Muscle of back (tissue), 3 donors: ENCODE measurements at regions not wholly inside any gene's neighbourhood (a gene's known extent, or its start where the extent isn't known, plus 50 kb on each side); places are given as distances from the start of the nearest gene placed in this dataset.
"Not testable (repeated sequence)": the region's sequence is repeated elsewhere in the genome, so short reads cannot be mapped to it uniquely, and the experiment has no call there.

Experiments used
- DNase-seq, 3 donors: peaks; one replicate each; pipeline versions ENCODE4 v3.0.0 to v3.0.0-alpha.2; 2013

DNA sequence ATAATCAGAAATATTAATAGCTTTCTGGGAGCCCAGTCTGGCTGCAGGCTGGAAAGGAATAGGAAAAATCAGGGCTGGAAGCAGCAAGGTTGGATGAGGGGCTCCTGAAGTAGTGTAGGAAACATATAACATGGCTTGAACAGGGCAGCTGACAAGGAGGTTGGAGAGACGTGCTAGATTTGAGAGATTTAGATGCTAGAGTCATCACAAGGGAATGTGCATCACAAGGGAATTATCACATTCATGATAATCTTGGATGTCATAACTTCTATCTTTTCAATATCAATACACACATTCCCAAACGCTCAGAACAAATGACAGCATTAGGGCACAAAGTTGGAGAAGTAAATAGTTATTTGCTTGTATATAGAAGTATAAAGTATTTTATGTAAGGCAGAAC, 120.9 kb upstream of the EGFR start:
- no peak for DNase-seq

- DNase-seq, result no peak
Measured at GRCh38 chr7:54898659-54899340, 120.0 kb upstream of the EGFR start.

DNA sequence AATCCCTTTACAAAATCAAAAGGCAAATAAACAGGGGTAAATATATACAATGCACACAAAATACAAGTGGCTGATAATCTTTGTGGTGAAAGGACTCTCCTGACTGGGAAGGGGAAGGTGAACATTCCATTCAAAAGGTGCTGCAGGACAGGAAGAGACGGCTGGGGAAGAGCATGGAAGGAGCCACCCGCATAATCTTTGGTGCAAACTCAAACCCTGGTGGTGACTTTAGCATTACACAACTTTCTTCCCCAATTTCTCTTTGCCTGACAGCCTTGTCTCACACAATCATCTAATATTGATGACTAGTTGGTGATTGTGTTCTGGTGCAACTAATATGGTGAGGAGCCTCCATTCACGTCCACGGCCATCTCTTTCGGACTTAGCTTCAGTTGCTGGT, 117.0 kb upstream of the EGFR start:
- no peak for DNase-seq

DNA sequence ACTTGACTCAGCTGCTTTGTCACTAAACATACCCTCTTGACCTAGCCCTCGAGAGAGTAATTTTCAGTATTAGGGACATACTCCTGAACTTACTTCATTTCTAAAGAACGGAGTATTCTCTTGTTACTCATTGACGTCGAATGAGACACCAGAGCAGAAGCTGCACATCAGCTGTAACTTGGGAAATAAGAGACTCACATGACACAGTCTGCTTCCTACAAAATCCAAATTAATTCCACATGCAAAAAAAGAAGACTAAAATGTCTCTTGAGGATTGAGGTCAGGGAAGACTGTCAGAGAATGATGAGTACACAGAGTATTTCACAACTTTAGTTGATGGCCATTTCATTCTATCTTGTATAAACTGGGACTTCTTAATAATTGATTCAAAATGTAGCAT, 114.7 kb upstream of the EGFR start:
- DNase-seq, result peak; percentile 25 to 95 (median 61)

DNA sequence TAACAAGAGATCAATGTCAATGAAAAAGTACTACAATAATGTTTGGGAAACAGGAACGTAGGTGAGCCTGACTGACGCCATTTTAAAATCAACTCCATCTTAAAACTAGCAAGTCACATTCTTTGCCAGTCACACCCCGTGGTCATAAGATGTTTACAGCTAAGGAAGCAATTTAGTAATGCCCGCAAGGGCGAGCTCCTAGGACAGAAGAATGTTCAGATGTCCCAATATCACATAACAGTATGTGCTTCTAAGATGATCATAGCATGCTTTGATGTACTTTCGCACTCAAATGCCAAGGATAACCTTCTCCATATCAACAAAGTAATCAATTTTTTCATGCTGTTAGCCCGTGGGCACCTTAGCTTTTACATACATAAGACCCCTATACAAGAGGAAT, 113.8 kb upstream of the EGFR start:
- no peak for DNase-seq

DNA sequence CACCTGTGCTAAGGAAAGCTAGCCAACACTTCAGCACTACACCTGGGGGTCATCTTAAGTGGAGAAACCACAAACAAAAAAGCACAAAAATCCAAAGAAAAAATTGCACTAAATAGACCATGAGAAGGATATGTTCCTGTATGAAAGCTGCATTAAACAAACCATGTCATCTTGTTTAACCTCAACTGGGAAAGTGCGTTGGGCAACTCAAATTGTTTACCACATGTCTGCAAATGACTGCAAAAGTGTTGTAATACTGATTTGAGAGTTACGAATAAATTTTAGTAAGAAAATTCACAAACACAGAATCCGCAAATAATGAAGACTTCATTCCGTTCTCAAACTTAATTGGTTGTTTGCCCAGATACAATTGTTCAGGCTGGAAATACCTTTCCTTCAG, 111.9 kb upstream of the EGFR start:
- DNase-seq, result no peak

- no peak for DNase-seq
Measured at GRCh38 chr7:54907981-54908380, 110.8 kb upstream of the EGFR start.

- DNase-seq, result no peak
Measured at GRCh38 chr7:54908760-54909438, 109.9 kb upstream of the EGFR start.

GRCh38 chr7:54915870-54916598, 102.8 kb upstream of the EGFR start:
- DNase-seq, result no peak

- DNase-seq, result no peak
Measured at GRCh38 chr7:54917613-54918391, 101.0 kb upstream of the EGFR start.

DNA sequence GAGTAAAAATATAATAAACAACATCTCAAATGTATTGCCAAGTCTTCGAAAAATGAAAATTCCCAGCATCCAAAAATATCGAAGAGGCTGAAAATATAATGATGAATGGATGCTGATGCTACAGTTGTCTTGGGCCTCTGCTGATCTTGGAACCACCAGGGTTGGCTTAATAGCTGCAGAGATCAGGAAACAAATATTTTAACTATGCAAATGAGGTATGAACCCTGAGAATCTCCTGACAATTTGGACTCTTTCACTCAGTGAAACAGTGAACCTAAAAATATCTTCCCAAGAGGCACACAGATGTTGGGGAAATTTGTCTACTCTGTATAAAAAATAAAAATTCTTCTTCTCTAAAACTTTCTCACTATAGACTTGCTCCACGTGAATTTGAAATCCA, 97.7 kb upstream of the EGFR start:
- DNase-seq, result no peak

DNA sequence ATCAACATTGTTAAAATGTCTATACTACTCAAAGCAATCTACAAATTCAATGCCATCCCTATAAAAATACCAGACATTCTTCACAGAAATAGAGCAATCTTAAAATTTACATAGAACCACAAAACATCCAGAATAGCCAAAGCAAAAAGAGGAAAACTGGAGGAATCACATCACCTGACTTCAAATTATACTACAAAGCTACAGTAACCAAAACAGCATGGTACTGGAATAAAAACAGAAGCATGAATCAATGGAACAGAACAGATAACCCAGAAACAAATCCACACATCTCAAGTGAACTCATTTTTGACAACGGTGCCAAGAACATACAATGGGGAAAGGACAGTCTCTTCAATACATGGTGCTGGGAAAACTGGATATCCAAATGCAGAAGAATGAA, 87.3 kb upstream of the EGFR start:
- DNase-seq, result no peak

DNA sequence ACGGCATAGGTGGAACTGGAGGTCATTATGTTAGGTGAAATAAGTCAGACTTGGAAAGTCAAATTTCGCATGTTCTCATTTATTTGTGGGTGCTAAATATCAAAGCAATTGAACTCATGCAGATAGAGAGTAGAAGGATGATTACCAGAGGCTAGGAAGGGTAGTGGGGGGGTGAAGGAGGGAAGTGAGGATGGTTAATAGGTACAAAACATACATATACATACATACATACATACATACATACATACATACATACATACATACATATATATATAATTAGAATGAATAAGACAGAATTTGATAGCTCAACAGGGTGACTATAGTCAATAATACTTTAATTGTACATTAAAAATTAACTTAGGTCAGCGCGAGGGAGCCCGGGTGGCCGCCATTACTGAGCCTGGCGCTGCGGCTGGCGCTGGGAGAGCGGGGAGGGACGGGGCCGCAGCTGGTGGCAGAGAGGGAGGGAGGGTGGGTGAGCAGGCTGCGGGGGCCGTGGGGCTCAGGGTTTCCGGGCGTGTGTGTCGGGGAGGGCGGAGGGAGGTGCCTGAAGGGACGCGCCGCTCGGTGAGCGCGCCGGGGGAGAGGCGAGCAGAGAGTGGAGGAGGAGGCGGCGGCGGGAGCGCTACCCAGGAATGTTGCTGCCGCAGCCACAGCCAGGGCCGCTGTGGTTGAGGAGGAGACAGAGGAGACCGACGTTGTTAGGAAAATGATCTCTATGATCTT, 85.8 kb upstream of the EGFR start:
- peak; percentile 52 to 79 (median 54) for DNase-seq

GRCh38 chr7:54933643-54934042, 85.2 kb upstream of the EGFR start:
- no peak for DNase-seq

DNA sequence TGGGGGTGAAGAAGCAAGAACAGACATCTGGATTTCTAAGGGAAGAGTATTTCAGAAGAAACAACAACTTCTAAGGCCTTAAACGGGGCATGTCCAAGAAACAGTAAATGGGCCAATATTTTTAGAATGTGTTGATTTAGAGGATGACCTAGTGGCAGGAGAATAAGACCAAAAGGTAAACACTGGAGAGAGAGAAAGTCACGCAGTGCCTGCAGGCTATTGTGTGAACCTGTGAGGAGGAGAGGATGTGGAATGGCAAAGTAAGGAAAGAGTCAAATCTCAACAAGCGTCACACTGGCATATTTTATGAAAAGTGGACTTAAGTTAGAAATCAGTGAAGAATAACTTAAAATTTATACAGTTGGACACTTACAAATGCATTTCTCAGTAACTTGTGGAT, 78.1 kb upstream of the EGFR start:
- no peak for DNase-seq

DNA sequence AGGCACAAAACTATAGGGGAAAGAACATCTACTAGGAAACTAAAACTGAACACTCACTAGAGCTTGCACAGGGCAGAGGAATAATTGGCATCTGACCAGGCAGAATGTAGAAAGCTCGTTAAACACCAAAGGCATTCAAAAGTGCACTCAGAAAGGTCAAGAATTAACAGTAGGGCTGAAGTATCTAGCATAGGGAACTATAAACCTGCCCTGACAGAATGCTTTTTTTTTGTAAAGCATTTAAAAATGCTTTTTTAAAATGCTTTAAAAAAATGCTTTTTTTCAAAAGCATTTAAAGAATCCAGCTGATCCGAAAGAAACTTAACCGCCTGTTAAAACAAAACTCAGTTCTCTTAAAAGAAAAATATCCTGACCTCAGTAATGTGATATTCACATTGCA, 74.6 kb upstream of the EGFR start:
- DNase-seq, result peak in 1 of 3 donors; percentile 16

- no peak for DNase-seq
Measured at GRCh38 chr7:54946271-54946670, 72.5 kb upstream of the EGFR start.

DNA sequence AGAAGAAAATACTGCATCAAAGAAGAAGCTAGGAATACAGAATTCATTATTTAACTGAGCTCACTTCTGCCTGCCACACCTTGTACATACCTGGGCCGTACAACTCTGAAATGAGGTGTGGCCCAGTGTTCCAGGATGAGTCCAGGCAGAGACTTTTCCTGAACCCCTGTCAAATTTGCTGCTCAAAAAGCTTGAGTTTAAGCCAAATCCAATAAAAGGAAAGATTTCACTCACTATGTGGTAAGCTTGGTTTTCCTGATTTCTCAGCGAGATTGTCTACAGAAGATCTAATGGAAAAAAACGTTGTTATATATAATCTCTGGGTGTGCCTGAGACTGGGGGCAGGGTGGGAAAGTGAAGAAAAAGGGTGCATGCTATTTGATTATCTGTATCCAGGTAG, 72.1 kb upstream of the EGFR start:
- DNase-seq, result no peak

DNA sequence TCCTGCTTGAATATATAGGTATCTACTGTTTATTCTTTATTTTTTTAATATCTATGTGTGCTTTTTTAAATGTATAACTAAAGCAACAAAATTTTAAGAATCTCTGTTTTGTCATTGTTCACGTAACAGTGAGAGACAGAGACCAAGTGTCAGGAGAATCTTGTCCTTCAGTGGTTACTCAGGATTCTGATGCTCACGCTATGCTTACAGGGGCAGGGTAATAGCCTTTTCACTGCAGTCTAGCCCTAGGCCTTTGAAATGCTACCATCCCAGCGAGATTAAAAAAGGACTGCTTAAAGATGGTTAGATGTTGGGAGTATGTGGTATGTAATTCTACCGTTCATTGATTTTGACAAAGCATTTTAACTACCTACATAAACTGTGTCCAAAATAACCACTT, 71.6 kb upstream of the EGFR start:
- DNase-seq, result no peak

- DNase-seq, result not testable (repeated sequence)
Measured at GRCh38 chr7:54949514-54949913, 69.3 kb upstream of the EGFR start.

DNA sequence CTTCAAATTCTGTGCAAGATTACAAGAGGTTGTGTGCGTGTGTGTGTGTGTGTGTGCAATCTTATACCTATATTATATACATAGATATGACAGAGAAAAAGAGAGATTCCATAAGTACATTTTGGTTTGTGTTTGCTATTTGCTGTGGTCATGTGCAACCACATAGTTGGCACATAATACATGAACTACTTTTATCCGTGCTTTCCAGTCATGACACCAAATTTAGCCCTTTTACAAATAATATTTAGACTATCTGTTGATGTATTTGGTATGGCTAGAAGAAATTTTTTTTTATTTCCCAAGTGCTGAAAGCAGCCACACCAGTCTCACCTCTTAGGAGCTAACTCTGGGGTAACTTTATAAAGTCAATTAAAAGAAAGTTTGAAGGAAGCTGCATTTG, 63.5 kb upstream of the EGFR start:
- DNase-seq, result no peak
